NCI-H526 treated with DMSO at 0.1 percent for 48 hours (cell line): ENCODE measurements at regions not wholly inside any gene's neighbourhood (a gene's known extent, or its start where the extent isn't known, plus 50 kb on each side); places are given as distances from the start of the nearest gene placed in this dataset.
"Not testable (repeated sequence)": the region's sequence is repeated elsewhere in the genome, so short reads cannot be mapped to it uniquely, and the experiment has no call there.

Experiments
- DNase-seq: peaks from one replicate; lab custom pipeline; 2025; lab: John Stamatoyannopoulos, UW

DNA sequence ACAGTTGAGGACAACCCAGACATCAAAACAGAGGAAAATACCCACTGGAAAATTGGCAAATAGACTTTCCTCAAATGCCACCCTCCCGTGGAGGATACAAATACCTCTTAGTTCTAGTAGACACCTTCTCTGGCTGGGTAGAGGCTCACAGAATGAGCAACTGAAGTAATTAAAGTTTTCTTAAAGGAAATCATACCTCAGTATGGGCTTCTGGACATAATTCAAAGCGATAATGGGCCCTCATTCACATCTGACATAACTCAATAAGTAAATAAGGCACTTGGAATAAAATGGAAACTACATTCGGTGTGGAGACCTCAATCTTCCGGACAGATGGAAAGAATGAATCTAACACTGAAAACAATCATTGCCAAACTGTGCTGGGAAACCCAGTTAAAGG, 115.2 kb upstream of the PLCL2 start:
- no peak for DNase-seq

DNA sequence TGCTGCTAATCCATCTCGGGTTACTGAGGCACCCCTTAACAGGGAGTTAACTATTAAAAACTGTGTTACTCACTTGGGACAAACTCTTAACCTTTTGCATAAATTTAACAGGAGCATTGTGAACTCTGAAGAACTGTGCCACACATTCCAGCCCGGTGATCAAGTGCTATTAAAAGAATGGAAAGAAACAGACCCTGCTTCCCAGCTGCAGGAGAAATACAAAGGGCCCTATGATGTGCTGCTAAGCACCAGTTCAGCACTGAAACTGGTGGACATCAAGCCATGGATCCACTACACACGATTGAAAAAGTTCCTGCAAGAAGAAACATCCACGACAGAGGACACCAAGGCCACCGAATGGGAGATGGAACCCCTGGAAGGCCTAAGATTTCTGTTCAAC, 114.7 kb upstream of the PLCL2 start:
- DNase-seq, result no peak

DNA sequence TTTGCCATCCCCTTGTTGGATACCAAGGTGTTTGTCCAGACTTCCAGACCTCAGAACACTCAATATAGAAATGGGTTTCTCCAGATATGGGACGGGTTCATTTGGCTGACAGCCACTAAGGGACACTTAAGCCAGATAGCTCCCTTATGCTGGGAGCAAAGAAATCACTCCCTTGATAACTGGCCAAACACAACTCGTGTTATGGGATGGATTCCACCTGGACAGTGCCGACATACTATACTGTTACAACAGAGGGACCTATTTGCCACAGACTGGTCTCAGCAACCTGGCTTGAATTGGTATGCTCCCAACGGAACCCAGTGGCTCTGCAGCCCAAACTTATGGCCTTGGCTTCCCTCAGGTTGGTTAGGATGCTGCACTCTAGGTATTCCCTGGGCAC, 114.0 kb upstream of the PLCL2 start:
- no peak for DNase-seq

GRCh38 chr3:16773594-16773993, 111.2 kb upstream of the PLCL2 start:
- not testable (repeated sequence) for DNase-seq

DNA sequence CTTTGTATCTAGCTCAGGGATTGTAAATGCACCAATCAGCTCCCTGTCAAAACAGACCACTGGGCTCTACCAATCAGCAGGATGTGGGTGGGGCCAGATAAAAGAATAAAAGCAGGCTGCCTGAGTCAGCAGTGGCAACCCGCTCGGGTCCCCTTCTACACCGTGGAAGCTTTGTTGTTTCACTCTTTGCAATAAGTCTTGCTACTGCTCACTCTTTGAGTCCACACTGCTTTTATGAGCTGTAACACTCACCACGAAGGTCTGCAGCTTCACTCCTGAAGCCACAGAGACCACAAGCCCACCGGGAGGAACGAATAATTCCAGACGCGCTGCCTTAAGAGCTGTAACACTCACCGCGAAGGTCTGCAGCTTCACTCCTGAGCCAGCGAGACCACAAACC, 110.2 kb upstream of the PLCL2 start:
- not testable (repeated sequence) for DNase-seq

- no peak for DNase-seq
Measured at GRCh38 chr3:16784973-16785372, 99.8 kb upstream of the PLCL2 start.

DNA sequence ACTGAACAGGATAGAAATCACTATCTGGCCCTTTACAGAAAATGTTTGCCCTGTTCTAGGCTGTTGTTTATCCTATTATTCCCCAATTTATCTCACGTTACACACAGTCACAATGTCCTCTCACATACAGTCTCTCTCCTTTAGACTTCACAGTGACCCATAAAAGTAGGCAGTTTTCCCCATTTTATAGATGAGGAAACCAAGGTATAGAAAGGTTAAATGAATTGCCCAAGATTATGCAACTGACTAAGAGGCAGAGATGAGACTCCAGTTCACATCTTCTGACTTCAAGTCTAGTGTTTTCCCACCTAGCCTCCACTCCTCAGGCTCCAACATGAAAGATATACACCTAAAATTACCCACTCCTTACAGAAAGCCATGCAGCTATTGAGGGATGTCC, 99.3 kb upstream of the PLCL2 start:
- DNase-seq, result no peak

GRCh38 chr3:16788440-16789056, 96.2 kb upstream of the PLCL2 start:
- DNase-seq, result no peak

DNA sequence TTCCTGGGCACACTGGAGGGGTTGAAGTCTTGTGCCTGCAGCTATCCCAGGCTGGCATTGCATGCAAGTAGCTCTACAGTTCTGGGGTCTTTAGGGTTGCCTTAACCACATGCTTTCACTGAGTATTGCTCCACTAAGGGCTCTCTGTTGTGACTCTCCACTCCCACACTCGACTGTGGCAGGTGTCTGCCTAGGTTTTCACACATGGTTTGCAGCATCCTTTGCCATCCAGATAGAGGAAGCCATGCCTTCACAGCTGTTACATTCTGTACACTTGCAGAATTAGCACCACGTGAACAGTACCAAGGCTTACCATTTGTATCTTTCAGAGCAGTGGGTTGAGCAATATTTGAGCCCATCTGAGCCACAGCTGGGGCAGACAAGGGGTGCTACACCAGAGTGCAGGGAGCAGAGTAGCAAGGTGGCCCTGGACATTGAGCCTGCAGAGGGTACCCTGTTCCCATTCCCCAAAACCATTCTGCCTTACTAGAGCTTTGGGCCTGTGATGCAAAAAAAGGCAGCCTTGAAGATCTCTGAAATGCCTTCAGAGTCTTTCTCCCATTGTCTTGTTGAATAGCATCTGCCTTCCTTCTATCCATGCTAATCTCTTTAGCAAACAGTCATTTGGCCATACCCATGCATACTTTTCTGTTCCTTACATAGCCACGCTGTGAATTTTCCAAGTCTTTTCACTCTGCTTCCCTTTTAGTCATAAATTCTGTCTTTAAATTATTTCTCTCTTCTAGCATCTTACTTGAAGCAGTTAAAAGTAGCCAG, 95.2 kb upstream of the PLCL2 start:
- no peak for DNase-seq

DNA sequence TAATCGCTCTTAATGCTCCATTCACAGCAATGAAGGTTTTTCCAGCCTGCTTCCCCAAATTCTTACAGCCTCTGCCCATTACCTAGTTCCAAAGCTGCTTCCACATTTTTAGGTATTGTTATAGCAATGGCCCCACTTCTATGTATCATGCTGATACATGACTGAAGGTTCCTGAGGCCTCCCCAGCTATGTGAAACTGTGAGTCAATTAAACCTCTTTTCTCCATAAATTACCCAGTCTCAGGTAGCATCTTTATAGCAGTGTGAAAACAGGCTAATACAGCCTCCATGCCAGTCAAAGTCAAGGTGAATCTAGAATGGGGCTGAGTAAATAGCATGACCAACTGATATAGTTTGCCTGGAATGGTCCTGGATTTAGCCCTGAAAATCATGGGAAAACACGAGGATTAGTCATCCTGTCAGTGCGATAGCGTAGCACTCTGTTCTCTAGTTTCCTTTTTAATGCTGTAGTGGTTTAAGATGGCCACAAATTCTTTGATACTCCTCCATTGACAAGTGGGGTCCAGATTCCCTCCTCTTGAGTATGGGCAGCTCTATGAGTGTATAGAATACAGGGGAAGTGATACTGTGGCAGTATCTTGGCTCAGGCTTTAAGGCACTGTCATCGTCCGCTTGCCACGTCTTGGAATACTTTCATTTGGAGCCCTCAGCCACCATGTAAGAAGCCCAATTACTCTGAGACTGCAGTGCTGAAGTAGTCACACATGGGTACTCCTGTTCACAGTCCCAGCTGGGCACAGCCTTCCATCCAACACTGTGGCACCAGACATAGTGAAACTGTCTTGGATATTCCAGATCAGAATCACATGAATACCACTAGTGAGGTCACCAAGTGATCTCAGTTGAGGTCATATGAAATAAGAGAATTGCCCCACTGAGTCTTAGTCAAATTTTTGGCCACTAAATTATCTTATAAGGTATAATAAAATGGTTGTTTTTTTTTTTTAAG, 94.0 kb upstream of the PLCL2 start:
- no peak for DNase-seq

GRCh38 chr3:16793321-16793720, 91.4 kb upstream of the PLCL2 start:
- no peak for DNase-seq

DNA sequence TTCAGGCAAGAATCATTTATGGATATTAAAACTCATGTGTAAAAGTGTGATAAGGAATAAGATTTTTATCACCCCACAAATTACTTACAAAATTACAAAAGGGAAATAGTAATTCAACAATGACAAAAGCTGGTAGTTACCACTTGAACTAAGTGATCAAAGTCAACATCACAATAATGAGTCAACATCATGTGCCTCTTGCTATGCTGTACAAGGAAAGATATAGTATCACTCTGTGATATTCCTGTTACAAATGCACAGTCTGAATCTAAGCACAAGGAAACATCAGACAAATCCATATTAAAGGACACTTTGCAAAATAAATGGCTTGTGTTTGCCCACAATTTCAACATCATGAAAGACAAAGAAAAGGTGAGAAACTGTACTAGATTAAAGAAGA, 90.5 kb upstream of the PLCL2 start:
- no peak for DNase-seq

DNA sequence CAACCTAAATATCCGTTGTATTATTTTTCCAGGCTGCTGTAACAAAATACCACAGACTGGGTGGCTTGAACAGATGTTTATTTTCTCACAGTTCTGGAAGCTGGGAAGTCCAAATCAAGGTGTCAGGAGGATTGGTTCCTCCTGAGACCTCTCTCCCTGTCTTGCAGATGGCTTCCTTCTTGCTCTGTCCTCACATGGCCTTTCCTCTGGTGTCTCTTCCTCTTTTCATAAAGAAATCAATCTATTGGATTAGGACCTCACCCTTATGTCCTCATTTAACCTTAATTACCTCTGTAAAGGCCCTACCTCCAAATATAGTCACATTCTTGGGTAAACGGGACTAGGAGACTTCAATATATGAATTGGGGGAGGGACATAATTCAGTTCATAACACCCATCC, 89.2 kb upstream of the PLCL2 start:
- DNase-seq, result no peak

DNA sequence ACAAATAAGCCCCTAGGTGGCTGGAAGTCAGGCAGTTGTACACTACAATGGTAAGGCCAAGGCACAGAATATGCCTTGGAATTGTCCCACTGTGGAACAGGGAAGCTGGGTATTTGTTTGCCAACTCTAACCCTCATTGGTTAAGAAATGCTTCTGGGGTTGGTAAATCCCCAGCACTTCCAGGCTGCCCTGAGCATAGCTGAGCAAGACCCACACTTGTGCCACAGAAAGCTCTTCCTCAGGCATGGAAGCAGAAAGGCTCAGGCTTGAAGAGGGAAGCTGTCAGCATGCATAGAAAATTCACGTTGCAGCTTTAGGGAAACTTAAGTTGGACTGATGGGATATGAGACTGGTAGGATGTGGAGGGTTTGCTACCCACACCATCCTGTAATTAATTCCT, 86.9 kb upstream of the PLCL2 start:
- DNase-seq, result no peak

GRCh38 chr3:16798738-16799137, 86.0 kb upstream of the PLCL2 start:
- no peak for DNase-seq

- DNase-seq, result no peak
Measured at GRCh38 chr3:16800361-16800760, 84.4 kb upstream of the PLCL2 start.

GRCh38 chr3:16801223-16801622, 83.5 kb upstream of the PLCL2 start:
- no peak for DNase-seq

GRCh38 chr3:16801698-16802097, 83.1 kb upstream of the PLCL2 start:
- DNase-seq, result peak; percentile 5

DNA sequence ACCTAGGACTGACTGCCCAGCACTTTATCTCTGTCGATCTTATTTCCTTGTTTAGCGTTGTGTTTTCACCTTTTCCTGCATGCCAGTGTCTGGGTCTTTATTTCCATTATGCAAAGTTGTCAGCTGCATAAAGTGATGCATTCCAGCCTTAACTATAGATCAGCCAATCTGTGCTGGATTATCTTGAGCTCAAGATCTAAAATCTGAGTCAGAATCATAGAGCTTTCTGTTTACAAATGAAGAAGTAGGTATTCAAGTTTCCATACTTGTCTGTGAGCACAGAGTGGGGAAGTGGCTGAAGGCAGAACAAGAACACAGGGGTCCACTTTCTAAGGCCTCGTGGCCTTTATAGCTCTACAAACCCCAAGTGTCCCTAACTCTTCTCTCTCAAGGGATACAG, 82.4 kb upstream of the PLCL2 start:
- peak; percentile 6 for DNase-seq

- no peak for DNase-seq
Measured at GRCh38 chr3:16803019-16803418, 81.7 kb upstream of the PLCL2 start.

- DNase-seq, result no peak
Measured at GRCh38 chr3:16807391-16807790, 77.4 kb upstream of the PLCL2 start.

- DNase-seq, result no peak
Measured at GRCh38 chr3:16808393-16809107, 76.2 kb upstream of the PLCL2 start.
